Uterus (tissue), 3 donors: ENCODE measurements at regions not wholly inside any gene's neighbourhood (a gene's known extent, or its start where the extent isn't known, plus 50 kb on each side); places are given as distances from the start of the nearest gene placed in this dataset.

ENCODE experiments used
- DNase-seq, 2 donors: peaks; one replicate each; pipeline ENCODE4 v3.0.0-alpha.2; 2019 to 2020
- H3K27ac ChIP-seq, 2 donors: fragments of 200-600 bp; sonication (generic); 1 replicate in 1 of 2; 2 replicates in 1 of 2; pipeline ENCODE4 v1.5.1; 2016 to 2018
- H3K27me3 ChIP-seq, 2 donors: fragments of 200-600 bp; sonication (generic); one replicate each; pipeline ENCODE4 v1.5.1; 2018 to 2019; ENCODE audit warnings: control low read depth in 1 of 2
- H3K36me3 ChIP-seq, 2 donors: fragments of 200-600 bp; sonication (generic); one replicate each; pipeline ENCODE4 v1.5.1; 2019; ENCODE audit warnings: control low read depth in 1 of 2
- H3K4me1 ChIP-seq, 2 donors: fragments of 200-600 bp; sonication (generic); one replicate each; pipeline ENCODE4 v1.5.1; 2018 to 2019; ENCODE audit warnings: control low read depth in 1 of 2
- H3K4me3 ChIP-seq, 2 donors: fragments of 200-600 bp; sonication (generic); 1 replicate in 1 of 2; 2 replicates in 1 of 2; pipeline ENCODE4 v1.5.1; 2018 to 2019; ENCODE audit warnings: mild to moderate bottlenecking in 1 of 2
- H3K9me3 ChIP-seq, 2 donors: fragments of 200-600 bp; sonication (generic); one replicate each; pipeline ENCODE4 v1.5.1; 2019; ENCODE audit warnings: control low read depth in 1 of 2
- POLR2A ChIP-seq, 2 donors: fragments of 450-650 bp; IDR thresholded peaks; one replicate each; pipeline ENCODE4 v1.6.1; 2016; ENCODE audit warnings: antibody characterized with exemption in 2 of 2, mild to moderate bottlenecking in 1 of 2, moderate library complexity in 1 of 2
- intact Hi-C: fragments of 100-400 bp; cut with DNase I; formaldehyde crosslinking; loops from one replicate; pipeline ENCODE4 v1.15.1; 2023; ENCODE audit warnings: low total_unique reads
- TF ChIP-seq, protein P1 (sequence below), 4 experiments: fragments of 200-600 bp in 2 of 4; fragments of 450-650 bp in 2 of 4; sonication (generic) in 2 of 4; IDR thresholded peaks; one replicate each; pipeline ENCODE4 v1.5.1; 2016 to 2019; ENCODE audit warnings: antibody characterized with exemption in 4 of 4, mild to moderate bottlenecking in 2 of 4, moderate library complexity in 1 of 4
- donor health status: DM: yes; HTN: yes; CAD: no.

DNA sequence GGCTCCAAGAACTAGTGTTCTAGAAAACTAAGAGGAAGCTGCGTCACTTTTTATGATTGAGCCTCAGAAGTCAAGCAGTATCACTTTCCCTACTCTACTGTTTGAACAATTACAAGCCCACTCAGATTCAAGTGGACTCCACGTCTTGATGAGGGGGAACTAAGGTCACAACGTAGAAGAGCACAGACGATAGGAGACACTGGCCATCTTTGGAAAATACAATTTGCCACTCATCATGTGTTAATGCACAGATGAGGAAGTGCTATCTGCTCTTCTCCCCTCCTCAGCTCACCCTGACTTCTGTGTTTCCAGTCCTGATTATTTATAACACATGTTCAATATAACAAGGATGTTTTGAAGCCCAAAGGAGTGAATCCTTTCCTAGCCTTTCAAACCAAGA, 76.1 kb upstream of the CYP1B1 start:
- H3K36me3 ChIP-seq = no peaks in the 10 kb centered on the region
- H3K4me3 ChIP-seq = no peak overlapping the region
- peaks cover 5 to 8% of the 10 kb centered on the region in 2 donors for H3K4me1 ChIP-seq
- intact Hi-C loops = no loop called here
- TF ChIP-seq, protein P1, sequence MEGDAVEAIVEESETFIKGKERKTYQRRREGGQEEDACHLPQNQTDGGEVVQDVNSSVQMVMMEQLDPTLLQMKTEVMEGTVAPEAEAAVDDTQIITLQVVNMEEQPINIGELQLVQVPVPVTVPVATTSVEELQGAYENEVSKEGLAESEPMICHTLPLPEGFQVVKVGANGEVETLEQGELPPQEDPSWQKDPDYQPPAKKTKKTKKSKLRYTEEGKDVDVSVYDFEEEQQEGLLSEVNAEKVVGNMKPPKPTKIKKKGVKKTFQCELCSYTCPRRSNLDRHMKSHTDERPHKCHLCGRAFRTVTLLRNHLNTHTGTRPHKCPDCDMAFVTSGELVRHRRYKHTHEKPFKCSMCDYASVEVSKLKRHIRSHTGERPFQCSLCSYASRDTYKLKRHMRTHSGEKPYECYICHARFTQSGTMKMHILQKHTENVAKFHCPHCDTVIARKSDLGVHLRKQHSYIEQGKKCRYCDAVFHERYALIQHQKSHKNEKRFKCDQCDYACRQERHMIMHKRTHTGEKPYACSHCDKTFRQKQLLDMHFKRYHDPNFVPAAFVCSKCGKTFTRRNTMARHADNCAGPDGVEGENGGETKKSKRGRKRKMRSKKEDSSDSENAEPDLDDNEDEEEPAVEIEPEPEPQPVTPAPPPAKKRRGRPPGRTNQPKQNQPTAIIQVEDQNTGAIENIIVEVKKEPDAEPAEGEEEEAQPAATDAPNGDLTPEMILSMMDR (IDR thresholded peaks at IDR 0.05) = no peak
- no peak for TF ChIP-seq POLR2A (IDR thresholded peaks at IDR 0.05)
- H3K27ac ChIP-seq = no peak overlapping the region
- DNase-seq = no peak
- H3K27me3 ChIP-seq = no peaks in the 10 kb centered on the region
- no peaks in the 10 kb centered on the region for H3K9me3 ChIP-seq

DNA sequence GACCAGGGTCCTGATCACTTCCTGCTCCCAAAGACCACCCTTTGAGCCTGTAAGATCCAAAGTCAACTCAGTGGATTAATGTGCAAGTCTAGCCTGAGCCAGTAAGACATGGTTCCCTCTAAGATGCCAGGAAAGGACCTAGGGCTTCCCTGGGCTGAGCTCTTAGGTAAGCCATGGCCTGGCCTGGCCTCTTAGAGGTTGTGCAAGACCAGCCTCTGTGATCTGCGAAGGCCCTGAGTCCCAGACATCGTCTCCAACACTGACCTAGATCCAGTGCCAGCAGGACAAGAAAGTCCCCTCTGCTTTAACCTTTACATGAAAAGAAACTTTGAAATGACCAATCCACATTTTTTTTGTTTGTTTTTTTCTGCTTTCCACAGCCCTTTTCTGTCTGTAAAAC, 73.6 kb upstream of the CYP1B1 start:
- Histone ChIP-seq H3K9me3 (no peaks in the 10 kb centered on the region), H3K27ac (no peak overlapping the region), H3K36me3 (no peaks in the 10 kb centered on the region), H3K4me3 (no peak overlapping the region), H3K27me3 (no peaks in the 10 kb centered on the region), H3K4me1 (peaks cover 10 to 12% of the 10 kb centered on the region in 2 donors)
- DNase-seq = no peak
- intact Hi-C loops = no loop called here
- no peak for TF ChIP-seq POLR2A (IDR thresholded peaks at IDR 0.05)
- TF ChIP-seq, protein P1 (IDR thresholded peaks at IDR 0.05) = no peak

DNA sequence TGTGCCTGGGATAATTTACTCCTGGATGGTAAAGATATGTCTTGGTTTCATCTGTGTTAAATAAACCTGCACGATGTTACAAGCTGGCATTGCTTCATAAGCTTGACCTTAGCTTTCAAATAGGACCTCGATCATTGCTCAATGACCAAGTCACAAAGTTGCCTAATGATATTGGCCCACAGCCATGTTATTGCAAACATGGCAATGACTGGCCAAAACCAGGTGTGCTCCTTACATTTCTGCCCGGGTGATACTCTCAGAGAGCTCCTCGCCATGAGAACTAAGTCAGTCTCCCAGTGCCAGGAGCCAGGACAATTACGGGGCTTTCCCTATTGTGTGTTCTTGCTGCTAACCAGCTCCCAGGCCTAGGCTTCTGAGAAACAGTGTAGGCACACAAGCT, 72.5 kb upstream of the CYP1B1 start:
- H3K4me3 ChIP-seq = no peak overlapping the region
- H3K9me3 ChIP-seq = no peaks in the 10 kb centered on the region
- TF ChIP-seq, protein P1 (IDR thresholded peaks at IDR 0.05) = no peak
- TF ChIP-seq POLR2A (IDR thresholded peaks at IDR 0.05) = no peak
- peak overlapping the region; percentile 7 to 91 for H3K27ac ChIP-seq
- H3K4me1 ChIP-seq = peaks cover 10 to 12% of the 10 kb centered on the region in 2 donors
- H3K27me3 ChIP-seq = no peaks in the 10 kb centered on the region
- no peaks in the 10 kb centered on the region for H3K36me3 ChIP-seq
- intact Hi-C loops = no loop called here
- DNase-seq = no peak

DNA sequence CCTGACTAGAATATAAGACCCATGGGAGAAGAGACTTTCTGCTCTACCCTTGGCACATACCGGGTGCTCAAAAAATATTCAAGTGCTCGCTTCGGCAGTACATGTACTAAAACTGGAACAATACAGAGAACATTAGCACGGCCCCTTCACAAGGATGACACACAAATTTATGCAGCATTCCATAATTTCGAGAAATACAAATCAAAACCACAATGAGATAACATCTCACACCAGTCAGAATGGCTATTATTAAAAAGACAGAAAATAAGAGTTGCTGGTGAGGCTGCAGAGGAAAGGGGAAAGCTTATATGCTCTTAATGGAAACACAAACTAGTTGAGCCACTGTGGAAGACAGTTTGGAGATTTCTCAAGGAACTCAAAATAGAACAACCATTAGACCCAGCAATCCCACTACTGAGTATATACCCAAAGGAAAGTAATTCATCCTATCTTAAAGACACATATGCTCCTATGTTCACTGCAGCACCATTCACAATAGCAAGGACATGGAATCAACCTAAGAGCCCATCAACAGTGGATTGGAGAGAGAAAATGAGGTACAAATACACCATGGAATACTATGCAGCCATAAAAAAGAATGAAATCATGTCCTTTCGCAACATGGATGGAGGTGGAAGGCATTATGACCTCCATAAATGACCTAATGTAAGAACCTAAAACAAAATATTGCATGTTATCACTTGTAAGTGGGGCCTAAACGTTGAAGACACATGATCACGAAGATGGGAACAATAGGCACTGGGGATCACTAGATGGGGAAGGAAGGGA, 71.6 kb upstream of the CYP1B1 start:
- Histone ChIP-seq H3K9me3 (no peaks in the 10 kb centered on the region), H3K4me3 (no peak overlapping the region), H3K36me3 (no peaks in the 10 kb centered on the region), H3K4me1 (peaks cover 10 to 12% of the 10 kb centered on the region in 2 donors), H3K27me3 (no peaks in the 10 kb centered on the region), H3K27ac (peak overlapping the region; percentile 91 to 95)
- no peak for DNase-seq
- TF ChIP-seq, protein P1 (IDR thresholded peaks at IDR 0.05) = no peak
- no peak for TF ChIP-seq POLR2A (IDR thresholded peaks at IDR 0.05)
- intact Hi-C loops = no loop called here

DNA sequence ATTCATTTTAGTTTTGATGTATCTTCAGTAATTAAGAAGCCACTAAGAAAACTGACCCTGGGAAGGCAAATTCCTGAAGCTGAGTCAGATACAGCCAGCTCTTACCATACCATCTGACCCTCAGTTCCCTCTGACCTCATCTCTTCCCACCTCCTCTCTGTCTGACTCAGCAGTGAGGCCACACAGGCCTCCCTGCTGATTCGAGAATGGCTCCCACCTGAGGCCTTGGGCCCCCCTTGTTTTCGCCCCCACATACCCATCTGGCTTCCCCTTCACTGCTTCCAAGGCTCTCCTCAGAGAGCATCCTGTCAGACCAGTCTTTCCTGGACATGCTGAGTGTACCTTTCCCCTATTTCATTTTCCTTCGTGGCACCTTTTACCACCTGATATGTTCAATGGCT, 71.0 kb upstream of the CYP1B1 start:
- peak overlapping the region; percentile 91 to 95 for H3K27ac ChIP-seq
- DNase-seq = peak; percentile 61 to 80
- H3K36me3 ChIP-seq = no peaks in the 10 kb centered on the region
- peaks cover 10 to 12% of the 10 kb centered on the region in 2 donors for H3K4me1 ChIP-seq
- intact Hi-C loops = no loop called here
- no peaks in the 10 kb centered on the region for H3K27me3 ChIP-seq
- H3K4me3 ChIP-seq = no peak overlapping the region
- no peak for TF ChIP-seq POLR2A (IDR thresholded peaks at IDR 0.05)
- TF ChIP-seq, protein P1 (IDR thresholded peaks at IDR 0.05) = no peak
- no peaks in the 10 kb centered on the region for H3K9me3 ChIP-seq
